C4-2B (cell line): ENCODE measurements at regions not wholly inside any gene's neighbourhood (a gene's known extent, or its start where the extent isn't known, plus 50 kb on each side); places are given as distances from the start of the nearest gene placed in this dataset.

Source experiments
- H3K27ac ChIP-seq: fragments of 450-650 bp; 2 replicates; pipeline ENCODE4 v1.5.1; 2017
- CTCF ChIP-seq: fragments of 450-650 bp; conservative IDR thresholded peaks from 2 replicates; pipeline ENCODE4 v1.5.1; 2017; ENCODE audit warnings: mild to moderate bottlenecking
- ZFX ChIP-seq: fragments of 450-650 bp; IDR thresholded peaks from 2 replicates; pipeline ENCODE4 v1.6.1; 2017

- TF ChIP-seq ZFX (no peak), CTCF (no peak)
- H3K27ac ChIP-seq: no peak overlapping the region
Observed at GRCh38 chr11:115083144-115083806, 404.9 kb downstream of the NXPE2 start.

- TF ChIP-seq ZFX (no peak), CTCF (no peak)
- no peak overlapping the region for H3K27ac ChIP-seq
Observed at GRCh38 chr11:115084231-115084630, 405.9 kb downstream of the NXPE2 start.

- no peak for TF ChIP-seq CTCF
- no peak for TF ChIP-seq ZFX
- no peak overlapping the region for H3K27ac ChIP-seq
Observed at GRCh38 chr11:115085461-115086210, 407.3 kb downstream of the NXPE2 start.

DNA sequence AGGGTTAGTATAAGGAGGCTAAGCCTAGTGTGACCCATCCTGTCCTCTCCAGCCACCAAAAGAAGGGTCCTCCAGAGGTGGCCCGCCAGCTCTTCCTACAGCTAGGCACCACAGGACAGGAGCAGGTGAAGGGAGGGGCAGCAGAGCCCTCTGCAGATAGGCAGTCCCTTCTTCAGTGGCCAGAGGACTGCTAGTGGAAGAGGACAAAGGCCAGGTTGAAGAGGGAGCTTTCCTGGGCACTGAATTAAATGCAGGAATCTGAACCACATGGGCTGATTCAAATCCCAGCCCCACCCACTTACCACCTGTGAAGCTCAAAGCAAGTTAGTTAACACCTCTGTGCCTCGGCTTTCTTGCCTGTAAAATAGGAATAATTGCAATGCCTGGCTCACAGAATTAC is 409.5 kb downstream of the NXPE2 start:
- no peak overlapping the region for H3K27ac ChIP-seq
- no peak for TF ChIP-seq ZFX
- no peak for TF ChIP-seq CTCF

DNA sequence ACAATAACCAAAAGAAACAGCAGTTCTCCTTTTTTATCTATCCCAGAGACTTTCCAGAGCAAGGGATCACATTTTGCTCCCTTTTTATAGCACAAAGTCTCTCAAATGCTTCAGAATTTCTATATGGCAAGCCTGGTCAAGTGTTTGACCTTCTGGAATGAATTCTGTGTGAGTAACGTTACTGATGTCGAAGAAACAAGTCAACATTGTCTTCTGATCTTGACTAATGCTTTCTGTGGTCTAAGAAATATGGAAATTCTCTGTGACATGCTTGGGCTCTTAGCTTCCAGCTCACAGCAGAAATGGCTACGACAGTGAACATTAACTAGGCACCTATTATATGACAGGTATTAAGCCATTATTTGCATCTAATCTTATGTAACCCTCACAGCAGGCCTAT is 411.7 kb downstream of the CADM1 start:
- no peak overlapping the region for H3K27ac ChIP-seq
- TF ChIP-seq ZFX: no peak
- TF ChIP-seq CTCF: no peak

GRCh38 chr11:115097796-115098408 is 406.3 kb downstream of the CADM1 start:
- no peak overlapping the region for H3K27ac ChIP-seq
- TF ChIP-seq CTCF (no peak), ZFX (no peak)

GRCh38 chr11:115100706-115101105 is 403.5 kb downstream of the CADM1 start:
- TF ChIP-seq ZFX (no peak), CTCF (no peak)
- H3K27ac ChIP-seq: no peak overlapping the region
